LoVo (cell line): ENCODE measurements at regions not wholly inside any gene's neighbourhood (a gene's known extent, or its start where the extent isn't known, plus 50 kb on each side); places are given as distances from the start of the nearest gene placed in this dataset.

ENCODE experiments used
- DNase-seq: peaks from one replicate; pipeline ENCODE4 v3.0.0-alpha.2; 2016; ENCODE audit warnings: low spot score

- no peak for DNase-seq
Observed at GRCh38 chr10:111515706-111516105, 438.9 kb downstream of the ADRA2A start.

DNA sequence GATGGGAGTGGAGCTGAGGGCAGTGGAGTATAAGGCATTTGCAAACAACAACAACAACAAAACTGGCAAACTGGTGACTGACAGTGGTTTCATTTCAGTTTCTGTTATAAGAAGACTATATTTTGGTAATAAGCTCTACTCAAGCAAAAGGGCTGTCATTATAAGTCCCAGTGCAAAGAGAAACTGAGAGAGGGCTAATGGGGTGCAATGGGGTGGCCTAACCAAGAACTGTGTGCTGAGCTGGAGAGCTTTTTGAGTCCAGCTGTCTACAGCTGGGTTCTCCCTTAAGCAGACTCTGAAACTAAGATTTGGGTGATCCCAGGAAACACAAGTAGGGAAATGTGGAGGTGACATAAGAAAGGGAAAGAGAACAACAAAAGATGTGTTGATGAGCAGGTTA, 439.3 kb downstream of the ADRA2A start:
- DNase-seq: no peak

DNA sequence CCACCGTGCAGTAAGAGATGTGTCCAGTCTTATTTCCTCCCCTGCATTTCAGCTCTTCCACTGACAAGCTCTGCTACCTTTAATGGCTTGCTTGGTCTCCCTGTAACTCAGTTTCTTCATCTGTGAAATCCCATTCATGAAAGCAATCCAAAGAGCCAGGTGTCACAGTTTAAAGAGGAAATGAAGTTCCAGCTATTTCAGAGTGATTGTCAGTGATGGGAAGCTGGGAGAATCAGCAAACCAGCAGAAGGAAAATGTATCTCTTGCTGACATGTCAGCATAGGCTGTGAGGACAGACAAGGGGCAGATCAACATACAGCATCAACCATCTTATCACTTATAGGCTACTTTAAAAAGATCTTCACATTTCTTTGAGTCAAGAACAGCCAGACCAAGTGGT, 445.3 kb downstream of the ADRA2A start:
- no peak for DNase-seq

- no peak for DNase-seq
Observed at GRCh38 chr10:111522551-111522950, 445.7 kb downstream of the ADRA2A start.

DNA sequence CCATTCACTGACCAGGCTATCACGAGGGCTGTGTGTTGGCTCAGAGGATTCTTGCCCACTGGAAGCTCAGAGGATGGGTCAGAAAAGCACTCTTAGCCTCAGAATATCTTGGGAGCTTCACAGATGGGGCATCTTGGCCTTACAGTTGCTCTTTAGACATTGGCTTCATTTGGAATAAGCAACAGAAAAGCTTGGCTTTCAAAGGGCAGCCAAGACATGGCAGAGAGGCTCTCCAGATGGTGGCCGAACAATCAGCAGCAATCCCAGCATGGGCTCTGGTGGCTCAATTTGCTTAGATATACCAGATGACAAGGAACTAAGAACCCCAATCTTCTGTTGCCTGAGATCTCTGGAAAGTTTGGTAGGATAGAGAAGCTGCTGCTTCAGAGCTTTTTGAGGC, 446.2 kb downstream of the ADRA2A start:
- no peak for DNase-seq

DNA sequence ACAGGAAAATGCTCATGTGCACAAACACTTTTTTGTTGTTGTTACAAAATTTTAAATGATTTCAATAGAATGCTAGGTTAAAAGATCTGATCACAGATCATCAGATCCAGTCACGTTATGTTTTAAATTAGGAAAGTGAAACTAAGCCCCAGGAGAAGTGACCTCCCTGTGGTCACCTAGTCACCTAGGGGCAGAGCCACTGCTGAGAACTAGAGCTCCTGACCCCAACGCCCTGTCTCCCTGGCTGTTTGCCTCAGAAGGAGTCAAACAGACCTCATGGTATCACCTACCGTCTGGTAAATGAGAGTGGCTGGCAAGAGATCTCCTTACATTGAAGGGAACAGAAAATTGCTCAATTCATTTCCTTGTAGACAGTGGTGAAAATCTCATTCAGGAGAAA, 447.3 kb downstream of the ADRA2A start:
- DNase-seq: no peak

- no peak for DNase-seq
Observed at GRCh38 chr10:111525696-111526095, 448.9 kb downstream of the ADRA2A start.

DNA sequence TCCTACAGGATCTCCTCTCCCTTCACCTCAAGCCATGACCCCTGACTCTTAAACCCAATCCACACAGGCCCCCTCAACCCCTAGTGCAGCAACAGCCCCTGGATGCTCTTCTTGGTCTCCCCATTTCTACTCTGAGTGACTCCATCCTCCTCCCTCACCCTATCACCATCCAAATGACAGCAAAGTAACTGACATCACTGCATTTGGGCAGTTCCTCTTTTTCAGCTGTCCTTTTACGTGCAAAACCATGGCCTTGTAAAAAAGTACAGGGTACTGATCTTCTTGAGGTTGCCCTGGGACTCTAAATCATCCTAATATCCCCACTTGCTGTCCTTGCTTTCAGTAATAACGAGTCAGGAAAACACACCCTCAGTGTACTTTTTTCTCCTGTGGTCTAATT, 454.9 kb downstream of the ADRA2A start:
- no peak for DNase-seq

DNA sequence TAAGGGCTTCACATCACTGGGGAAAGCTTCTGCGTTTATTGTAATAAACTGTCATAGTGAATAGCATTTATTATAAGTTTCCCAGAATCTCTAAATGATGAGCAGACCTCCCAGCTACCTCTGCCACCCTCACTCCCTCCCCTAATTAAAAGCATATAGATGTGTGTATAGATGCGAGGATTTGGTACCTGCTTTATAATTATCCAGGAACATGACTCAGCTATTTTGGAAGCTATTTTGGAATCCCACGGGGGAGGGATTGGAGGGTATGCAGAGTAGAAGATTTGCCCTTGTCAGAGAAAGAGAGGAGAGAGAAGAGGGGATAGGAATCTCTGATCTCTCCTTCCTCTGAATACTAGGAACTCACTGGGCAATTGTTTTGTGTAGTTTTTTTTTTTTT, 455.3 kb downstream of the ADRA2A start:
- DNase-seq: no peak

GRCh38 chr10:111539246-111539645, 462.4 kb downstream of the ADRA2A start:
- DNase-seq: no peak

DNA sequence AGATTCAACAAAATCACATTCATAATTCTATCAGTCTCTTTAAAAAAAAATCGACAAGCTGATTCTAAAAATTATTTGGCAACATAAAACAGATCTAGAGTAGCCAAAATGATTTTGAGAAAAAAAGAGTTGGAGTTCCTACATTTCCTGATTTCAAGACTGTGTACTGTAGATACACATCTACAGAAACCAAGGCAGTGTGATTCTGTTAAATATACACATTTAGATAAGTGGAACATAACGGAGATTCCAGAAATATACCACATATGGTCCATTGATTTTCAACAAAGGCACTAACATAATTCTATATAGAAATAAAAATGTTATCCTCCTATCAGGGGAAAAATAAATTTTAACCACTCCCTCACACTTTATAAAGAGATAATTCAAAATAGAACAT, 467.0 kb downstream of the ADRA2A start:
- no peak for DNase-seq

DNA sequence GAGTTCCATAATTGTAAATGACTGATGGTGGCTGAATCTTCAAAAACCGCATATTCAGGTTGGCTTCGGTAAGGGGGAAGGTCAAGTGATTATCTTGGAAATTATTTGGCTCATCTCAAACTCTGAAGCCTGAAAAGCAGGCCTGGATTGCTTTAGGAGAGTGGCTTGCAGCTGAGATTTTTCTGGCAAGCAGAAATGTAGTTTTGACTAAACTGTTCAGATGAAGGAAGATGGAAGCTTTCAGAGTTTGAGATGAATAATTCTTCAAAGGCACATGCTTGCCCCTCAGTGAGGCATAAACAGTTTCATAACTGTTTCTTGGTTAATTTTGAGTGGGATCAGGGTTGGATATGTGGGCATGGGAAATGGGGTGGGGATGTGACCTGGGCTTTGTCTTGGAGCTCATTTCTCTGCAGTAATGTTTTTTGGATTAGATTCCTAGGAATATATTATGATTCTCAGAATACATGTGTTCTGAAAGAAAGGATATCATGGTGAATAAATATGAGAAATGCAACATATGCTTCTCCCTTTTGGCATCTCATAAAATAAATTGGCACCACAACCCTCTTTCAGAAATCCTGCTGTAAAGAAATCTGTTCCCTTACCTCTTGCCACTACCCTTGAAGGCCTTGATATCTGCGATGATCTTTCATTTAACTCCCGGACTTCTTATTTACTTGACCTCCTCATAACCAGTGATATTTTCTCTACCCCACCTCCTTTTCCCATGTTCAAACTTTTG, 469.2 kb downstream of the ADRA2A start:
- DNase-seq: no peak

- no peak for DNase-seq
Observed at GRCh38 chr10:111548084-111548726, 471.4 kb downstream of the ADRA2A start.

- DNase-seq: no peak
Observed at GRCh38 chr10:111551001-111551400, 474.2 kb downstream of the ADRA2A start.

GRCh38 chr10:111556666-111557065, 479.8 kb downstream of the ADRA2A start:
- no peak for DNase-seq

GRCh38 chr10:111558211-111558610, 481.4 kb downstream of the ADRA2A start:
- no peak for DNase-seq

GRCh38 chr10:111560027-111560426, 483.2 kb downstream of the ADRA2A start:
- DNase-seq: no peak

GRCh38 chr10:111561124-111561523, 484.3 kb downstream of the ADRA2A start:
- no peak for DNase-seq

GRCh38 chr10:111565542-111565941, 488.7 kb downstream of the ADRA2A start:
- no peak for DNase-seq

DNA sequence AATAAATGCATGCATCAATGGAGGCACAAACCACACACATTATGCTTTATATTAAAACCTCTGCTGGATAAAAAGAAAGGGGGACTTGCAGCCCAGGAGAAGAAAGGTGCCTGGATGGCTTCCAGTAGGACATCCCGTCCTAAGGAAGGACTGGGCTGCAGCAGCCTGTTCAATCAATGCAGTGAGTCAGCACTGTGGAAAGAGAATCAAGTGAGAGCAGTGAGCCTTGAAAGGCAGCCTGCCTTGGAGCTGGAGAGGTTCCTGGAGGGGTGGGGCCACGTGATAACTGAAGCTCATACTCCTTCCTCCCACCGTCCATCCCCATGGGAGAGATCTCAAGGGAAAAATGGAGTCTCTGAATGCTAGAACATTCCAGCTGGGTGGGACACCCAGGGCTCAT, 501.2 kb downstream of the ADRA2A start:
- no peak for DNase-seq

DNA sequence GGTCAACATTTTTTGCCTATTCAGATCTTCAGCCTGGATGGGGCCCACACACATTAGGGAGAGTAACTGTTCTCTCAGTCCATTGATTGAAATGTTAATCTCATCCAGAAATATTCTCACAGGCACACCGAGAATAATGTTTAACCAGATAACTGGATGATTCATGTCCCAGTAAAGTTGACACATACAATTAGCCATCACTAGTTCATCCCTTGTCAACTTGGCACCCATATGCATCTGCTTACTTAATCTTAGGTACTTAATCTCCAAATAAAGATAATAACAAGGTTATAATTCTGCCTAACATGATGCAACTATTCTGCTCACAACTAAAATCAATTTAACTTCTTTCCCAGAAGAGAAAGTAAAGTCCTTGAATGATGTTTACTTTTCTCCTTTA, 502.6 kb downstream of the ADRA2A start:
- DNase-seq: no peak

DNA sequence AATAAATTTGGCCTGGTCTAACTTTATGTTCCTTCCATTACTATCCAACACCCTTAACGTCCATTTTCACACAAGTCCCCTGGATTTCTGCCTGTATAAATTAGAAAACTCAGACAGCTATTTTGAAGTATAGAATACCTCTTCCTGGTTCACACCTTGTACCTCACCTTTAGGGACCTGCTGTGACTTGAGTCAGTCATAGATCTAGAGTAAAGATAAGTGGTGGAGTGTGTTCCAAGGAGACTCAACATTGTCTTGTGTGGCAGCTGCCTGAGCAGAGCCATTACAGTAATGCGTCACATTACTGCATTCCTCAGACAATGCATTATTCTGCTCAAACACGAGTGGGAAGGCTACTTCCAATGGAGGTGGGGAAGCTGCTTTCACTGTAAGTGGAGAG, 513.9 kb downstream of the ADRA2A start:
- DNase-seq: no peak

GRCh38 chr10:111593578-111593977, 516.7 kb downstream of the ADRA2A start:
- no peak for DNase-seq

DNA sequence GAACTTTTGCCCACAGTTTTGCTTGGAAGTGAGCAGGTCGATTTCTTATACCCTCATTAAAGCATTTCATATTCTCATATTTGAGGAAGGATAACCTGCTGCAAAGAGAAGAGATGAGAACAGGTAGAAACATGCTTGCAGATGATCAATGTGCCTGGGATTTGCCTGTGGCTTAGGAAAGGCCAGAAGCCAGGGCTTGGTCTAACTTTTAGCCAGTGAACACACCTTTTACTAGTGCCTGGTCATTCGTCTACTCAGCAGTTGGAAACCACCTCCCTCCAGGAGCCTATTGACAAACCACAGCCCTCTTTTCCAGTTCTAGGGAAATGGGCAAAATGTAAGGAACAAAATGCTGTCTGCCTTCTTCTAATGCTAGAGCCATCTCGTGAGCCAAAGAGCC, 518.3 kb downstream of the ADRA2A start:
- no peak for DNase-seq
